NB4 (cell line): ENCODE measurements at regions not wholly inside any gene's neighbourhood (a gene's known extent, or its start where the extent isn't known, plus 50 kb on each side); places are given as distances from the start of the nearest gene placed in this dataset.
"Not testable (repeated sequence)": the region's sequence is repeated elsewhere in the genome, so short reads cannot be mapped to it uniquely, and the experiment has no call there.

Experiments used
- DNase-seq: peaks from one replicate; pipeline ENCODE4 v3.0.0; 2010; ENCODE audit warnings: low read depth
- H3K4me3 ChIP-seq: one replicate; pipeline ENCODE4 v1.5.1; 2011; ENCODE audit warnings: mild to moderate bottlenecking, low read depth, low read length, moderate library complexity
- CTCF ChIP-seq: IDR thresholded peaks from one replicate; pipeline ENCODE4 v1.5.1; 2012; ENCODE audit warnings: low read depth, low read length
- MAX ChIP-seq: IDR thresholded peaks from 2 replicates; pipeline ENCODE4 v1.6.1; 2011; ENCODE audit warnings: low read depth, low read length
- MYC ChIP-seq: IDR thresholded peaks from 2 replicates; pipeline ENCODE4 v1.6.1; 2011; ENCODE audit warnings: low read depth, low read length
- POLR2A ChIP-seq: IDR thresholded peaks from 2 replicates; pipeline ENCODE4 v1.6.1; 2011; ENCODE audit warnings: mild to moderate bottlenecking; ENCODE audit not compliant: insufficient read length; ENCODE audit errors: extremely low read depth

GRCh38 chrX:118257781-118258180 lies 88.1 kb upstream of the WDR44 start:
- no peak overlapping the region for H3K4me3 ChIP-seq
- TF ChIP-seq CTCF, result no peak
- DNase-seq, result no peak

GRCh38 chrX:118259213-118259612 lies 86.7 kb upstream of the WDR44 start:
- TF ChIP-seq MYC (no peak), CTCF (no peak), POLR2A (no peak), MAX (no peak)
- no peak overlapping the region for H3K4me3 ChIP-seq
- DNase-seq, result no peak

GRCh38 chrX:118261151-118261550 lies 84.8 kb upstream of the WDR44 start:
- TF ChIP-seq MYC, result no peak
- no peak for DNase-seq
- H3K4me3 ChIP-seq, result no peak overlapping the region

GRCh38 chrX:118271775-118272174 lies 74.1 kb upstream of the WDR44 start:
- no peak overlapping the region for H3K4me3 ChIP-seq
- DNase-seq, result no peak
- TF ChIP-seq POLR2A, result no peak
- TF ChIP-seq CTCF, result no peak
- no peak for TF ChIP-seq MYC
- TF ChIP-seq MAX, result no peak

GRCh38 chrX:118272242-118272641 lies 73.7 kb upstream of the WDR44 start:
- no peak for DNase-seq
- TF ChIP-seq MAX (no peak), POLR2A (no peak), CTCF (no peak), MYC (no peak)
- H3K4me3 ChIP-seq, result no peak overlapping the region

- no peak overlapping the region for H3K4me3 ChIP-seq
- TF ChIP-seq MAX (no peak), POLR2A (no peak), CTCF (no peak), MYC (no peak)
- DNase-seq, result no peak
Observed at GRCh38 chrX:118286066-118286762, 59.7 kb upstream of the WDR44 start.

GRCh38 chrX:118295818-118296217 lies 50.1 kb upstream of the WDR44 start:
- not testable (repeated sequence) for DNase-seq

More at GRCh38 chrX:118295818-118296217, 50.1 kb upstream of the WDR44 start:
- not testable (repeated sequence) for H3K4me3 ChIP-seq
